ENCODE measurements at regions not wholly inside any gene's neighbourhood (a gene's known extent, or its start where the extent isn't known, plus 50 kb on each side); places are given as distances from the start of the nearest gene placed in this dataset.

GRCh38 chr5:75948438-75948837 lies 134.7 kb upstream of the SV2C start:
- no peak for TF ChIP-seq CTCF (IDR thresholded peaks at IDR 0.05)
- TF ChIP-seq POLR2A (IDR thresholded peaks at IDR 0.05; ENCODE audit: low read length) = no peak
- TF ChIP-seq JUNB (IDR thresholded peaks at IDR 0.05) = no peak
- TF ChIP-seq RAD21 (conservative IDR thresholded peaks at IDR 0.05 in 1 of 2, IDR thresholded peaks at IDR 0.05 in 1 of 2) = no peak
- no peak for TF ChIP-seq KDM1A (IDR thresholded peaks at IDR 0.05; ENCODE audit: low read depth)
- TF ChIP-seq FOSB (CRISPR knock-in tag; IDR thresholded peaks at IDR 0.05) = no peak
